Fibroblast of lung (primary cell): ENCODE measurements at regions not wholly inside any gene's neighbourhood (a gene's known extent, or its start where the extent isn't known, plus 50 kb on each side); places are given as distances from the start of the nearest gene placed in this dataset.
"Not testable (repeated sequence)": the region's sequence is repeated elsewhere in the genome, so short reads cannot be mapped to it uniquely, and the experiment has no call there.

Experiments used
- DNase-seq, 2 donors: peaks; one replicate each; pipeline versions ENCODE4 v3.0.0 to v3.0.0-alpha.2; 2010; ENCODE audit warnings: low read depth in 2 of 2
- H2AFZ ChIP-seq: 2 replicates; pipeline ENCODE4 v1.5.1; 2012; ENCODE audit warnings: low read length, control low read depth, inconsistent platforms
- H3K27ac ChIP-seq: 2 replicates; pipeline ENCODE4 v1.5.1; 2011; ENCODE audit warnings: low read length, control low read depth; ENCODE audit not compliant: insufficient read depth
- H3K27me3 ChIP-seq: 2 replicates; pipeline ENCODE4 v1.5.1; 2011; ENCODE audit warnings: mild to moderate bottlenecking, low read length; ENCODE audit not compliant: control insufficient read depth, insufficient read depth
- H3K36me3 ChIP-seq: 2 replicates; pipeline ENCODE4 v1.5.1; 2011; ENCODE audit warnings: low read length; ENCODE audit not compliant: control insufficient read depth, insufficient read depth
- H3K4me1 ChIP-seq: 2 replicates; pipeline ENCODE4 v1.5.1; 2011; ENCODE audit warnings: low read length; ENCODE audit not compliant: control insufficient read depth, insufficient read depth; ENCODE audit errors: extremely low read depth
- H3K4me2 ChIP-seq: 2 replicates; pipeline ENCODE4 v1.5.1; 2011; ENCODE audit warnings: low read length, control low read depth; ENCODE audit not compliant: insufficient read depth; ENCODE audit errors: extremely low read depth
- H3K4me3 ChIP-seq, 4 experiments: fragments of 200-600 bp in 1 of 4; sonication (generic) in 1 of 4; replicated peaks in 1 of 4; 2 replicates each; pipeline ENCODE4 v1.5.1; 2011 to 2016; ENCODE audit warnings: low read length in 4 of 4, low read depth in 3 of 4, mild to moderate bottlenecking in 3 of 4, control low read depth in 2 of 4, inconsistent platforms in 1 of 4, mixed read lengths in 1 of 4; ENCODE audit not compliant: insufficient read depth in 1 of 4; ENCODE audit errors: control extremely low read depth in 1 of 4
- H3K79me2 ChIP-seq: 2 replicates; pipeline ENCODE4 v1.5.1; 2012; ENCODE audit warnings: mild to moderate bottlenecking, low read length, inconsistent platforms; ENCODE audit not compliant: control insufficient read depth, insufficient read depth
- H3K9ac ChIP-seq: 2 replicates; pipeline ENCODE4 v1.5.1; 2011; ENCODE audit warnings: mild to moderate bottlenecking, low read length, control low read depth; ENCODE audit not compliant: insufficient read depth
- H3K9me3 ChIP-seq: 2 replicates; pipeline ENCODE4 v1.5.1; 2012; ENCODE audit warnings: low read depth, low read length; ENCODE audit not compliant: control insufficient read depth, insufficient read depth
- H4K20me1 ChIP-seq: 2 replicates; pipeline ENCODE4 v1.5.1; 2011; ENCODE audit warnings: low read length; ENCODE audit not compliant: control insufficient read depth, insufficient read depth; ENCODE audit errors: extremely low read depth
- EZH2 ChIP-seq: IDR thresholded peaks from 2 replicates; pipeline ENCODE4 v1.5.1; 2012; ENCODE audit warnings: low read length, control low read depth, mild to moderate bottlenecking; ENCODE audit errors: missing control alignments
- TF ChIP-seq, protein P1 (sequence below), 2 donors: IDR thresholded peaks in 1 of 2; conservative IDR thresholded peaks in 1 of 2; 1 replicate in 1 of 2; 2 replicates in 1 of 2; pipeline ENCODE4 v1.5.1; 2011 to 2012; ENCODE audit warnings: low read length in 2 of 2, control low read depth in 1 of 2, inconsistent platforms in 1 of 2, low read depth in 1 of 2, mild to moderate bottlenecking in 1 of 2

- Histone ChIP-seq H3K36me3 (no peaks in the 10 kb centered on the region), H3K9me3 (no peaks in the 10 kb centered on the region), H3K79me2 (no peaks in the 10 kb centered on the region), H3K27me3 (no peaks in the 10 kb centered on the region), H4K20me1 (no peaks in the 10 kb centered on the region), H2AFZ (no peak overlapping the region), H3K27ac (no peak overlapping the region), H3K4me2 (no peak overlapping the region), H3K4me1 (no peaks in the 10 kb centered on the region), H3K9ac (no peak overlapping the region), H3K4me3 (no peak overlapping the region)
- no peak for DNase-seq
- TF ChIP-seq, protein P1, sequence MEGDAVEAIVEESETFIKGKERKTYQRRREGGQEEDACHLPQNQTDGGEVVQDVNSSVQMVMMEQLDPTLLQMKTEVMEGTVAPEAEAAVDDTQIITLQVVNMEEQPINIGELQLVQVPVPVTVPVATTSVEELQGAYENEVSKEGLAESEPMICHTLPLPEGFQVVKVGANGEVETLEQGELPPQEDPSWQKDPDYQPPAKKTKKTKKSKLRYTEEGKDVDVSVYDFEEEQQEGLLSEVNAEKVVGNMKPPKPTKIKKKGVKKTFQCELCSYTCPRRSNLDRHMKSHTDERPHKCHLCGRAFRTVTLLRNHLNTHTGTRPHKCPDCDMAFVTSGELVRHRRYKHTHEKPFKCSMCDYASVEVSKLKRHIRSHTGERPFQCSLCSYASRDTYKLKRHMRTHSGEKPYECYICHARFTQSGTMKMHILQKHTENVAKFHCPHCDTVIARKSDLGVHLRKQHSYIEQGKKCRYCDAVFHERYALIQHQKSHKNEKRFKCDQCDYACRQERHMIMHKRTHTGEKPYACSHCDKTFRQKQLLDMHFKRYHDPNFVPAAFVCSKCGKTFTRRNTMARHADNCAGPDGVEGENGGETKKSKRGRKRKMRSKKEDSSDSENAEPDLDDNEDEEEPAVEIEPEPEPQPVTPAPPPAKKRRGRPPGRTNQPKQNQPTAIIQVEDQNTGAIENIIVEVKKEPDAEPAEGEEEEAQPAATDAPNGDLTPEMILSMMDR (conservative IDR thresholded peaks at IDR 0.05 in 1 of 2, IDR thresholded peaks at IDR 0.05 in 1 of 2; ENCODE audit: low read depth in 1 of 2, low read length in 2 of 2), result no peak
- TF ChIP-seq EZH2, result no peak
Observed at GRCh38 chr3:182148360-182148759, 436.6 kb downstream of the SOX2 start.

GRCh38 chr3:182149594-182149993 lies 437.9 kb downstream of the SOX2 start:
- Histone ChIP-seq H4K20me1 (no peaks in the 10 kb centered on the region), H3K27me3 (no peaks in the 10 kb centered on the region), H3K36me3 (no peaks in the 10 kb centered on the region), H3K27ac (no peak overlapping the region), H2AFZ (no peak overlapping the region), H3K4me1 (no peaks in the 10 kb centered on the region), H3K9ac (no peak overlapping the region), H3K4me2 (no peak overlapping the region), H3K9me3 (no peaks in the 10 kb centered on the region), H3K4me3 (no peak overlapping the region), H3K79me2 (no peaks in the 10 kb centered on the region)
- DNase-seq, result peak in 1 of 2 donors; percentile 3
- TF ChIP-seq EZH2, result no peak
- TF ChIP-seq, protein P1 (conservative IDR thresholded peaks at IDR 0.05 in 1 of 2, IDR thresholded peaks at IDR 0.05 in 1 of 2; ENCODE audit: low read depth in 1 of 2, low read length in 2 of 2), result no peak

- H3K4me1 ChIP-seq, H3K36me3 ChIP-seq, H3K4me3 ChIP-seq, H3K9ac ChIP-seq, H3K79me2 ChIP-seq, H2AFZ ChIP-seq, H4K20me1 ChIP-seq, H3K4me2 ChIP-seq, H3K27me3 ChIP-seq, H3K9me3 ChIP-seq, DNase-seq, H3K27ac ChIP-seq: not testable (repeated sequence)
Observed at GRCh38 chr3:182156326-182156725, 444.6 kb downstream of the SOX2 start.

GRCh38 chr3:182165234-182165633 lies 453.5 kb downstream of the SOX2 start:
- TF ChIP-seq EZH2, result no peak
- TF ChIP-seq, protein P1 (conservative IDR thresholded peaks at IDR 0.05 in 1 of 2, IDR thresholded peaks at IDR 0.05 in 1 of 2; ENCODE audit: low read depth in 1 of 2, low read length in 2 of 2), result no peak

More at GRCh38 chr3:182165234-182165633, 453.5 kb downstream of the SOX2 start:
- H3K36me3 ChIP-seq, result no peaks in the 10 kb centered on the region
- H3K9ac ChIP-seq, result no peak overlapping the region
- H3K79me2 ChIP-seq, result no peaks in the 10 kb centered on the region
- no peaks in the 10 kb centered on the region for H3K27me3 ChIP-seq
- no peaks in the 10 kb centered on the region for H4K20me1 ChIP-seq
- H3K4me3 ChIP-seq, result no peak overlapping the region
- H2AFZ ChIP-seq, result no peak overlapping the region
- H3K4me1 ChIP-seq, result no peaks in the 10 kb centered on the region
- H3K27ac ChIP-seq, result no peak overlapping the region
- DNase-seq, result peak in 1 of 2 donors; percentile 67
- no peaks in the 10 kb centered on the region for H3K9me3 ChIP-seq
- H3K4me2 ChIP-seq, result no peak overlapping the region
